WTC11 (cell line): ENCODE measurements at regions not wholly inside any gene's neighbourhood (a gene's known extent, or its start where the extent isn't known, plus 50 kb on each side); places are given as distances from the start of the nearest gene placed in this dataset.

ENCODE experiments used
- CTCF ChIP-seq: fragments of 200-600 bp; IDR thresholded peaks from 2 replicates; pipeline ENCODE4 v1.8.0; 2022; ENCODE audit warnings: antibody characterized with exemption
- E2F4 ChIP-seq: sonication (generic); formaldehyde crosslinking; IDR thresholded peaks from 2 replicates; pipeline ENCODE4 v1.8.1; 2022; ENCODE audit warnings: low read depth, mild to moderate bottlenecking, moderate library complexity, missing genetic modification reagents, borderline replicate concordance
- E2F5 ChIP-seq: sonication (generic); formaldehyde crosslinking; IDR thresholded peaks from 2 replicates; pipeline ENCODE4 v1.8.1; 2022; ENCODE audit warnings: mild to moderate bottlenecking, moderate library complexity, missing genetic modification reagents
- HMGXB4 ChIP-seq: sonication (generic); formaldehyde crosslinking; IDR thresholded peaks from 2 replicates; pipeline ENCODE4 v1.8.1; 2023; ENCODE audit warnings: mild to moderate bottlenecking, moderate library complexity, missing genetic modification reagents
- NFE2L1 ChIP-seq: sonication (generic); formaldehyde crosslinking; IDR thresholded peaks from 2 replicates; pipeline ENCODE4 v1.8.1; 2023; ENCODE audit warnings: missing genetic modification reagents
- SP1 ChIP-seq: sonication (generic); formaldehyde crosslinking; conservative IDR thresholded peaks from 2 replicates; pipeline ENCODE4 v1.8.1; 2022; ENCODE audit warnings: missing genetic modification reagents
- STAT6 ChIP-seq: sonication (generic); formaldehyde crosslinking; conservative IDR thresholded peaks from 2 replicates; pipeline ENCODE4 v1.8.1; 2023; ENCODE audit warnings: mild to moderate bottlenecking, low read depth, missing genetic modification reagents, moderate library complexity
- TEAD1 ChIP-seq: sonication (generic); formaldehyde crosslinking; IDR thresholded peaks from 2 replicates; pipeline ENCODE4 v1.8.0; 2022; ENCODE audit warnings: mild to moderate bottlenecking, missing genetic modification reagents
- ZBTB21 ChIP-seq: sonication (generic); formaldehyde crosslinking; IDR thresholded peaks from 2 replicates; pipeline ENCODE4 v1.8.1; 2023; ENCODE audit warnings: mild to moderate bottlenecking, missing genetic modification reagents, borderline replicate concordance
- ZNF512 ChIP-seq: sonication (generic); formaldehyde crosslinking; IDR thresholded peaks from 2 replicates; pipeline ENCODE4 v1.8.1; 2022; ENCODE audit warnings: missing genetic modification reagents, borderline replicate concordance
- ZSCAN18 ChIP-seq: fragments of 250-450 bp; sonication (Bioruptor Pico); IDR thresholded peaks from 2 replicates; pipeline ENCODE4 v2.1.2; 2022; ENCODE audit warnings: mild to moderate bottlenecking, moderate library complexity

GRCh38 chr5:179404321-179405053, 59.2 kb upstream of the ADAMTS2 start:
- TF ChIP-seq HMGXB4 (no peak), CTCF (no peak), ZSCAN18 (CRISPR knock-in tag) (no peak), TEAD1 (CRISPR knock-in tag) (no peak), SP1 (CRISPR knock-in tag) (no peak), E2F5 (CRISPR knock-in tag) (no peak), ZBTB21 (CRISPR knock-in tag) (no peak), NFE2L1 (CRISPR knock-in tag) (no peak), STAT6 (CRISPR knock-in tag) (no peak), ZNF512 (CRISPR knock-in tag) (no peak), E2F4 (CRISPR knock-in tag) (no peak)
